K562 (cell line): ENCODE measurements at regions not wholly inside any gene's neighbourhood (a gene's known extent, or its start where the extent isn't known, plus 50 kb on each side); places are given as distances from the start of the nearest gene placed in this dataset.

Experiments
- E2F5 ChIP-seq: sonication (generic); formaldehyde crosslinking; IDR thresholded peaks from 2 replicates; pipeline ENCODE4 v1.8.0; 2022; ENCODE audit warnings: mild to moderate bottlenecking, missing genetic modification reagents
- EP300 ChIP-seq: IDR thresholded peaks from 2 replicates; pipeline ENCODE4 v1.6.1; 2012; ENCODE audit warnings: low read length, improper control_type of control experiment
- MEF2D ChIP-seq: conservative IDR thresholded peaks from 2 replicates; pipeline ENCODE4 v1.6.1; 2016; ENCODE audit warnings: low read depth, missing genetic modification characterization, missing compliant biosample characterization
- PURB ChIP-seq: sonication (generic); formaldehyde crosslinking; IDR thresholded peaks from 2 replicates; pipeline ENCODE4 v1.9.0; 2021; ENCODE audit warnings: low read depth, mild to moderate bottlenecking, missing genetic modification reagents
- SNRNP70 ChIP-seq: fragments of 200-400 bp; formaldehyde crosslinking; optimal IDR thresholded peaks from 2 replicates; pipeline ENCODE3; 2017; ENCODE audit warnings: low read depth, low read length
- ZNF121 ChIP-seq: sonication (generic); formaldehyde crosslinking; conservative IDR thresholded peaks from 2 replicates; pipeline ENCODE4 v1.8.0; 2022; ENCODE audit warnings: missing genetic modification reagents
- ZNF24 ChIP-seq: fragments of 450-650 bp; IDR thresholded peaks from 2 replicates; pipeline ENCODE4 v1.6.1; 2016
- ZNF384 ChIP-seq: IDR thresholded peaks from 2 replicates; pipeline ENCODE4 v1.6.1; 2012; ENCODE audit warnings: low read depth, low read length, improper control_type of control experiment

GRCh38 chr6:170187669-170188566 is 103.0 kb downstream of the DLL1 start:
- no peak for TF ChIP-seq EP300
- no peak for TF ChIP-seq ZNF384
- no peak for TF ChIP-seq PURB
- no peak for TF ChIP-seq ZNF121 (CRISPR knock-in tag)
- TF ChIP-seq SNRNP70, result no peak
- TF ChIP-seq MEF2D (tag), result no peak
- TF ChIP-seq E2F5 (CRISPR knock-in tag), result no peak
- no peak for TF ChIP-seq ZNF24
